ENCODE measurements at regions not wholly inside any gene's neighbourhood (a gene's known extent, or its start where the extent isn't known, plus 50 kb on each side); places are given as distances from the start of the nearest gene placed in this dataset.
A peak's percentile ranks its signal among the peaks of the same experiment; 100 is the strongest.

DNA sequence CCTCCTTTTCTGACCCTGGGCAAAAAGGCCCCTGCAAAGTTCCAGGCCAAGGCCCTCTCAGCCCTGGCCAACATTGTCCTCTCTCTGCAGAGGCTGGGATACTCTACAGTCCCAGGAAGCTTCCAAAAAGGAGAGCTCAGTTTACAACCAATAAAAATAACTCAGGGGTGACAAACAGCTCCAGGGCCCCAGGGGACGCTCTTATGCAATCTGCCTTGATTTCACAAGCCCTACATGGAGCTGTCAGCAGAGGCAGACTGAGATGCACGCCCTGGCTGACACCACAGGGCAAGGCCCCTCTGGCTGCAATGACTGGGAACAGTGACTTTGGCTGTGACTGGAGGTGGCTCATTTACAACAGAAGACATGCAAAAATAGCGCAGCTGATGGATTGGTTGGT lies 129.0 kb upstream of the MED13L start (continued):
- TF ChIP-seq, protein P1, sequence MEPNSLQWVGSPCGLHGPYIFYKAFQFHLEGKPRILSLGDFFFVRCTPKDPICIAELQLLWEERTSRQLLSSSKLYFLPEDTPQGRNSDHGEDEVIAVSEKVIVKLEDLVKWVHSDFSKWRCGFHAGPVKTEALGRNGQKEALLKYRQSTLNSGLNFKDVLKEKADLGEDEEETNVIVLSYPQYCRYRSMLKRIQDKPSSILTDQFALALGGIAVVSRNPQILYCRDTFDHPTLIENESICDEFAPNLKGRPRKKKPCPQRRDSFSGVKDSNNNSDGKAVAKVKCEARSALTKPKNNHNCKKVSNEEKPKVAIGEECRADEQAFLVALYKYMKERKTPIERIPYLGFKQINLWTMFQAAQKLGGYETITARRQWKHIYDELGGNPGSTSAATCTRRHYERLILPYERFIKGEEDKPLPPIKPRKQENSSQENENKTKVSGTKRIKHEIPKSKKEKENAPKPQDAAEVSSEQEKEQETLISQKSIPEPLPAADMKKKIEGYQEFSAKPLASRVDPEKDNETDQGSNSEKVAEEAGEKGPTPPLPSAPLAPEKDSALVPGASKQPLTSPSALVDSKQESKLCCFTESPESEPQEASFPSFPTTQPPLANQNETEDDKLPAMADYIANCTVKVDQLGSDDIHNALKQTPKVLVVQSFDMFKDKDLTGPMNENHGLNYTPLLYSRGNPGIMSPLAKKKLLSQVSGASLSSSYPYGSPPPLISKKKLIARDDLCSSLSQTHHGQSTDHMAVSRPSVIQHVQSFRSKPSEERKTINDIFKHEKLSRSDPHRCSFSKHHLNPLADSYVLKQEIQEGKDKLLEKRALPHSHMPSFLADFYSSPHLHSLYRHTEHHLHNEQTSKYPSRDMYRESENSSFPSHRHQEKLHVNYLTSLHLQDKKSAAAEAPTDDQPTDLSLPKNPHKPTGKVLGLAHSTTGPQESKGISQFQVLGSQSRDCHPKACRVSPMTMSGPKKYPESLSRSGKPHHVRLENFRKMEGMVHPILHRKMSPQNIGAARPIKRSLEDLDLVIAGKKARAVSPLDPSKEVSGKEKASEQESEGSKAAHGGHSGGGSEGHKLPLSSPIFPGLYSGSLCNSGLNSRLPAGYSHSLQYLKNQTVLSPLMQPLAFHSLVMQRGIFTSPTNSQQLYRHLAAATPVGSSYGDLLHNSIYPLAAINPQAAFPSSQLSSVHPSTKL (CRISPR knock-in tag; IDR thresholded peaks at IDR 0.05): peak; percentile 67
- TF ChIP-seq MAFG (CRISPR knock-in tag; IDR thresholded peaks at IDR 0.05): no peak
- TF ChIP-seq BRD4 (CRISPR knock-in tag; IDR thresholded peaks at IDR 0.05): no peak
- peak; percentile 99 for TF ChIP-seq CEBPB (IDR thresholded peaks at IDR 0.05; ENCODE audit: borderline replicate concordance, low read depth, low read length)
- peak; percentile 51; the same call in 1 of the 2 replicates for TF ChIP-seq IRF2 (CRISPR knock-in tag; IDR thresholded peaks at IDR 0.05)
- peak; percentile 44; the same call in 1 of the 2 replicates for TF ChIP-seq HMG20A (CRISPR knock-in tag; IDR thresholded peaks at IDR 0.05; ENCODE audit: borderline replicate concordance)
- TF ChIP-seq FOSL2 (CRISPR knock-in tag; IDR thresholded peaks at IDR 0.05): peak; percentile 70
- no peak for TF ChIP-seq KLF6 (CRISPR knock-in tag; IDR thresholded peaks at IDR 0.05)
- peak; percentile 33; the same call in 1 of the 2 replicates for TF ChIP-seq KAT8 (CRISPR knock-in tag; IDR thresholded peaks at IDR 0.05)
- TF ChIP-seq MED13 (CRISPR knock-in tag; IDR thresholded peaks at IDR 0.05): no peak
- TF ChIP-seq TEAD3 (CRISPR knock-in tag; optimal IDR thresholded peaks at IDR 0.05; ENCODE audit: borderline replicate concordance): peak; percentile 47
- TF ChIP-seq, protein P2, sequence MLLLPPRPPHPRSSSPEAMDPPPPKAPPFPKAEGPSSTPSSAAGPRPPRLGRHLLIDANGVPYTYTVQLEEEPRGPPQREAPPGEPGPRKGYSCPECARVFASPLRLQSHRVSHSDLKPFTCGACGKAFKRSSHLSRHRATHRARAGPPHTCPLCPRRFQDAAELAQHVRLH (CRISPR knock-in tag; IDR thresholded peaks at IDR 0.05; ENCODE audit: borderline replicate concordance, low read depth): no peak
- TF ChIP-seq CCDC6 (CRISPR knock-in tag; IDR thresholded peaks at IDR 0.05): no peak
- no peak for TF ChIP-seq RXRA (CRISPR knock-in tag; IDR thresholded peaks at IDR 0.05)
- 0 out of 2 replicates have a peak, but pooled peaks have one; percentile 23 for TF ChIP-seq ELF3 (CRISPR knock-in tag; IDR thresholded peaks at IDR 0.05)
- TF ChIP-seq, protein P3, sequence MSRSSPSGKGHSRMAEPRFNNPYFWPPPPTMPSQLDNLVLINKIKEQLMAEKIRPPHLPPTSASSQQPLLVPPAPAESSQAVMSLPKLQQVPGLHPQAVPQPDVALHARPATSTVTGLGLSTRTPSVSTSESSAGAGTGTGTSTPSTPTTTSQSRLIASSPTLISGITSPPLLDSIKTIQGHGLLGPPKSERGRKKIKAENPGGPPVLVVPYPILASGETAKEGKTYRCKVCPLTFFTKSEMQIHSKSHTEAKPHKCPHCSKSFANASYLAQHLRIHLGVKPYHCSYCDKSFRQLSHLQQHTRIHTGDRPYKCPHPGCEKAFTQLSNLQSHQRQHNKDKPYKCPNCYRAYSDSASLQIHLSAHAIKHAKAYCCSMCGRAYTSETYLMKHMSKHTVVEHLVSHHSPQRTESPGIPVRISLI (CRISPR knock-in tag; IDR thresholded peaks at IDR 0.05; ENCODE audit: borderline replicate concordance): no peak
- TF ChIP-seq, protein P4, sequence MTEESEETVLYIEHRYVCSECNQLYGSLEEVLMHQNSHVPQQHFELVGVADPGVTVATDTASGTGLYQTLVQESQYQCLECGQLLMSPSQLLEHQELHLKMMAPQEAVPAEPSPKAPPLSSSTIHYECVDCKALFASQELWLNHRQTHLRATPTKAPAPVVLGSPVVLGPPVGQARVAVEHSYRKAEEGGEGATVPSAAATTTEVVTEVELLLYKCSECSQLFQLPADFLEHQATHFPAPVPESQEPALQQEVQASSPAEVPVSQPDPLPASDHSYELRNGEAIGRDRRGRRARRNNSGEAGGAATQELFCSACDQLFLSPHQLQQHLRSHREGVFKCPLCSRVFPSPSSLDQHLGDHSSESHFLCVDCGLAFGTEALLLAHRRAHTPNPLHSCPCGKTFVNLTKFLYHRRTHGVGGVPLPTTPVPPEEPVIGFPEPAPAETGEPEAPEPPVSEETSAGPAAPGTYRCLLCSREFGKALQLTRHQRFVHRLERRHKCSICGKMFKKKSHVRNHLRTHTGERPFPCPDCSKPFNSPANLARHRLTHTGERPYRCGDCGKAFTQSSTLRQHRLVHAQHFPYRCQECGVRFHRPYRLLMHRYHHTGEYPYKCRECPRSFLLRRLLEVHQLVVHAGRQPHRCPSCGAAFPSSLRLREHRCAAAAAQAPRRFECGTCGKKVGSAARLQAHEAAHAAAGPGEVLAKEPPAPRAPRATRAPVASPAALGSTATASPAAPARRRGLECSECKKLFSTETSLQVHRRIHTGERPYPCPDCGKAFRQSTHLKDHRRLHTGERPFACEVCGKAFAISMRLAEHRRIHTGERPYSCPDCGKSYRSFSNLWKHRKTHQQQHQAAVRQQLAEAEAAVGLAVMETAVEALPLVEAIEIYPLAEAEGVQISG (CRISPR knock-in tag; IDR thresholded peaks at IDR 0.05): peak; percentile 85
- TF ChIP-seq HIVEP1 (CRISPR knock-in tag; IDR thresholded peaks at IDR 0.05): 0 out of 2 replicates have a peak, but pooled peaks have one; percentile 19
- TF ChIP-seq RBAK (CRISPR knock-in tag; IDR thresholded peaks at IDR 0.05): peak; percentile 100
- peak; percentile 45; the same call in 1 of the 2 replicates for TF ChIP-seq ZNF350 (CRISPR knock-in tag; IDR thresholded peaks at IDR 0.05; ENCODE audit: borderline replicate concordance, low read depth)
- TF ChIP-seq ASH2L (IDR thresholded peaks at IDR 0.05; ENCODE audit: insufficient read length, low read depth, low read length): peak; percentile 23
- no peak for TF ChIP-seq CBFB (CRISPR knock-in tag; IDR thresholded peaks at IDR 0.05)
- TF ChIP-seq ZNF644 (CRISPR knock-in tag; IDR thresholded peaks at IDR 0.05; ENCODE audit: low read depth): peak; percentile 61; the same call in 1 of the 2 replicates
- no peak for TF ChIP-seq BRCA1 (CRISPR knock-in tag; IDR thresholded peaks at IDR 0.05)
